Nephron (organoid): ENCODE measurements at regions not wholly inside any gene's neighbourhood (a gene's known extent, or its start where the extent isn't known, plus 50 kb on each side); places are given as distances from the start of the nearest gene placed in this dataset.

Experiments used
- H3K27ac Mint-ChIP-seq, 3 experiments: 2 replicates each; pipeline ENCODE4 v1.8.0; 2020; ENCODE audit warnings: mixed read lengths in 3 of 3, mild to moderate bottlenecking in 2 of 3, moderate library complexity in 1 of 3
- H3K27me3 Mint-ChIP-seq: 2 replicates; pipeline ENCODE4 v1.8.0; 2021; ENCODE audit warnings: low read depth, mild to moderate bottlenecking, moderate library complexity, mixed read lengths
- H3K36me3 Mint-ChIP-seq: 2 replicates; pipeline ENCODE4 v1.8.0; 2020; ENCODE audit warnings: low read depth, mixed read lengths
- H3K4me1 Mint-ChIP-seq: 2 replicates; pipeline ENCODE4 v1.8.0; 2020; ENCODE audit warnings: mixed read lengths
- H3K4me3 Mint-ChIP-seq, 3 experiments: 2 replicates each; pipeline ENCODE4 v1.8.0; 2020; ENCODE audit warnings: mild to moderate bottlenecking in 3 of 3, mixed read lengths in 3 of 3, moderate library complexity in 2 of 3
- H3K9me3 Mint-ChIP-seq: 2 replicates; pipeline ENCODE4 v1.8.0; 2020; ENCODE audit warnings: mixed read lengths
- TF ChIP-seq, protein P1 (sequence below), 3 experiments: fragments of 200-600 bp; sonication (generic); IDR thresholded peaks; one replicate each; pipeline ENCODE4 v1.5.0; 2021; ENCODE audit warnings: antibody characterized with exemption in 3 of 3; ENCODE audit not compliant: unreplicated experiment in 3 of 3

DNA sequence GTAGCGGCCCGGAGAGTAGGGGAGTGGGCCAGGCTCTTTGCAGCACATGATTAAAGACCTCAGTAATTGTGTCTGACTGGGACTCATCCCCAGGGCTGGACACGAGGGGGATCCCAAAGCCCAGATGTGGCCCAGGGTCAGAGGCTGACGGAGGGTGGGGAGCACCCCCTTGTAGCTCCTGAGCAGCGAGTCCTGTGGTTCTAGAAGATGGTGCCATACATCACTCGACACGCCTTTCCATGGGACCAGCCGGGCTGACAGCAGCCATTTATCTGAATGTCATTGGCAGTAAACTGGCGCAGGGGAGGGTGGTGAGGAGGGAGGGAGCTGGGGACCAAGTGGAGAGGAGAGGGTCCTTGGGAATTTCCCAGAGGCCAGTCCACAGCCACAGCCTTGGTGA, 65.1 kb upstream of the FAM222A start:
- TF ChIP-seq, protein P1, sequence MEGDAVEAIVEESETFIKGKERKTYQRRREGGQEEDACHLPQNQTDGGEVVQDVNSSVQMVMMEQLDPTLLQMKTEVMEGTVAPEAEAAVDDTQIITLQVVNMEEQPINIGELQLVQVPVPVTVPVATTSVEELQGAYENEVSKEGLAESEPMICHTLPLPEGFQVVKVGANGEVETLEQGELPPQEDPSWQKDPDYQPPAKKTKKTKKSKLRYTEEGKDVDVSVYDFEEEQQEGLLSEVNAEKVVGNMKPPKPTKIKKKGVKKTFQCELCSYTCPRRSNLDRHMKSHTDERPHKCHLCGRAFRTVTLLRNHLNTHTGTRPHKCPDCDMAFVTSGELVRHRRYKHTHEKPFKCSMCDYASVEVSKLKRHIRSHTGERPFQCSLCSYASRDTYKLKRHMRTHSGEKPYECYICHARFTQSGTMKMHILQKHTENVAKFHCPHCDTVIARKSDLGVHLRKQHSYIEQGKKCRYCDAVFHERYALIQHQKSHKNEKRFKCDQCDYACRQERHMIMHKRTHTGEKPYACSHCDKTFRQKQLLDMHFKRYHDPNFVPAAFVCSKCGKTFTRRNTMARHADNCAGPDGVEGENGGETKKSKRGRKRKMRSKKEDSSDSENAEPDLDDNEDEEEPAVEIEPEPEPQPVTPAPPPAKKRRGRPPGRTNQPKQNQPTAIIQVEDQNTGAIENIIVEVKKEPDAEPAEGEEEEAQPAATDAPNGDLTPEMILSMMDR (IDR thresholded peaks at IDR 0.05; ENCODE audit: unreplicated experiment in 3 of 3), result no peak
- Mint-ChIP-seq H3K9me3 (no peaks in the 10 kb centered on the region), H3K4me1 (peaks cover 3% of the 10 kb centered on the region), H3K36me3 (no peaks in the 10 kb centered on the region), H3K27me3 (peaks cover 17% of the 10 kb centered on the region), H3K4me3 (no peak overlapping the region), H3K27ac (no peak overlapping the region)

DNA sequence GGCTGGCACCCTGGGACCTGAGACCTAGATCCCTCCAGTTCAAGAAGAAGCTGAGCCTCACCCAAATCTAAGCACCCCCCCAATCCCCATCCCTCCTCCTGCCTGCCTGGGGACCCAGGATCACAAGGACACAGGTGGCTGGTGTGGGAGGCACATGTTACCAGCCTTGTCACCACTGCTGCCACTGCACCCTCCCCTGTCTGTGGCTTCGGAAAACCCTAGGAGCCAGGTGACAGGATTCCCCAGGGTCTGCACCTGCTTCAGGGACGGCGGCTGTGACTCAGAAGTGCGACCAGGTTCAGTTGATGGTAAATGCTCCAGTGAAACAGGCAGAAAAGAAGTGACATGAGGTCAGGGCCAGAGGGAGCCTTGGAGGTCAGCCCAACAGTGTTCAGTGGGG, 62.8 kb upstream of the FAM222A start:
- Mint-ChIP-seq H3K4me3 (no peak overlapping the region), H3K27ac (no peak overlapping the region), H3K9me3 (no peaks in the 10 kb centered on the region), H3K27me3 (peaks cover 9% of the 10 kb centered on the region), H3K4me1 (peaks cover 8% of the 10 kb centered on the region), H3K36me3 (no peaks in the 10 kb centered on the region)
- TF ChIP-seq, protein P1 (IDR thresholded peaks at IDR 0.05; ENCODE audit: unreplicated experiment in 3 of 3), result no peak

DNA sequence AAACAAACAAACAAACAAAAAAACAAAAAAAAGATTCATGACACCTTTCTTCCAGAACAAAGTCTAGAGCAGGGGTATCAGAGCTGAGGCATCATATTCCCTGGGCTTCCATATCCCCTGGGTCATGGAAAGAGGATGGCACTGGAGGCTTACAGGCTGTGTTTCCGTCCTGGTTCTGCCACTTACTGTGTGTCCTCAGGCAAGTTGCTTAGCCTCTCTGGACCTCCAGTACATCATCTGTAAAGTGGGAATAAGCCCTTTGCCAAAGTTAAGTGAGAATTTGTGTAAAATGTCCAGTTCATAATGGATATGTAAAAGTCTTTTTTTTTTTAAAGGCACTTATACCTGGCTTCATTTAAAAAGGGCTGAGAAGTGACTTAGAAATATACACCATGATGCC, 62.0 kb upstream of the FAM222A start:
- TF ChIP-seq, protein P1 (IDR thresholded peaks at IDR 0.05; ENCODE audit: unreplicated experiment in 3 of 3), result no peak
- H3K36me3 Mint-ChIP-seq, result no peaks in the 10 kb centered on the region
- no peak overlapping the region for H3K4me3 Mint-ChIP-seq
- peaks cover under 1% of the 10 kb centered on the region for H3K27me3 Mint-ChIP-seq
- no peaks in the 10 kb centered on the region for H3K9me3 Mint-ChIP-seq
- H3K4me1 Mint-ChIP-seq, result peaks cover 8% of the 10 kb centered on the region
- H3K27ac Mint-ChIP-seq, result no peak overlapping the region

DNA sequence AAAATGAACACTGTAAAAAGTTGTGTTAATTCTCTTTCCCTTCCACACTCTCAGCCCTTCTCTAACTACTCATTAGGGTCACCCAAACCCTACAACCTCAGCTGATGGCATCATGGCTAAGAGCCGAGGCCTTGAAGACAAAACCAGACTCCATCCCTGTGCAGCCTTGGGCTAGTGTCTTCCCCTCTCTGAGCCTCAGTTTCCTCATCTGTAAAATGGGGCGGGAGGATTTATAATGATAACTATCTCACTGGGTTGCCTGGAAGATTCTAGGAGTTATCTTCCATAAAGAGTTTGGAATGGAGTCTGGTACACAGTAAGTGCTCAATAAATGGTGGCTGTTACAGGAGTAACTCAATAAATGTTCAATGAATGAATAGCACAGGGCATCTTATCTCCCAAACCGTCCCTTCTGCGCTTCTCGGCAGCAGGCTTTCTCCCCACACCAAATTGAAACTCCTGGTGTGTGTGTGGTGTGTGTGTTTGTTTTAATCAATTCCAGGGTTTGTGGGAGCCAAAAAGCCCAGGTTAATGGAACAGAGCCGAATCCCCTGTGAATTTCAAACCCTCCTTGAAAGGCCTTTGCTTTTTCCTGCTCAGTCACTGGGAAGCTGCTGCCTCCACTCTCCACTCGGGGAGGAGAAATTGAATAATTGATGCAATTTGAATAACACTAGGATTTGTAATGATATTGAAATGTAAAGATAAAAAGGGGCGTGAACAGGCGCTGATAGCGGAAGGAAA, 61.2 kb upstream of the FAM222A start:
- TF ChIP-seq, protein P1 (IDR thresholded peaks at IDR 0.05; ENCODE audit: unreplicated experiment in 3 of 3), result no peak
- H3K4me3 Mint-ChIP-seq, result no peak overlapping the region
- no peaks in the 10 kb centered on the region for H3K36me3 Mint-ChIP-seq
- H3K4me1 Mint-ChIP-seq, result peaks cover 8% of the 10 kb centered on the region
- no peak overlapping the region for H3K27ac Mint-ChIP-seq
- no peaks in the 10 kb centered on the region for H3K9me3 Mint-ChIP-seq
- H3K27me3 Mint-ChIP-seq, result no peaks in the 10 kb centered on the region

DNA sequence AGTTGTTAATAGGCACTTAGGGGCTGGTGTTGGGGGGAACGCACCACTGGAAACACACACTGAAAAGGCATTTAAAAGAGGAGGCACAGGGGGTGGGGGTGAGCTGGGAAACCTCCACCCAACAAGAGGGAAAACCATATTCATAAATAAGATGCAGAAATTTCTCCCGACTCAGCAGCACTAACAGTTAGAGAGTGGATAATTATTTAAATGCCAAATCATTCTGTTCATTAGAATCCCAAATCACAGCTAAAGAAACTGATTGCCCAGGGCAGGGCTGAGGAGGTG, 60.7 kb upstream of the FAM222A start:
- Mint-ChIP-seq H3K27ac (no peak overlapping the region), H3K27me3 (no peaks in the 10 kb centered on the region), H3K4me1 (peaks cover 8% of the 10 kb centered on the region), H3K36me3 (no peaks in the 10 kb centered on the region), H3K4me3 (no peak overlapping the region), H3K9me3 (no peaks in the 10 kb centered on the region)
- TF ChIP-seq, protein P1 (IDR thresholded peaks at IDR 0.05; ENCODE audit: unreplicated experiment in 3 of 3), result no peak

DNA sequence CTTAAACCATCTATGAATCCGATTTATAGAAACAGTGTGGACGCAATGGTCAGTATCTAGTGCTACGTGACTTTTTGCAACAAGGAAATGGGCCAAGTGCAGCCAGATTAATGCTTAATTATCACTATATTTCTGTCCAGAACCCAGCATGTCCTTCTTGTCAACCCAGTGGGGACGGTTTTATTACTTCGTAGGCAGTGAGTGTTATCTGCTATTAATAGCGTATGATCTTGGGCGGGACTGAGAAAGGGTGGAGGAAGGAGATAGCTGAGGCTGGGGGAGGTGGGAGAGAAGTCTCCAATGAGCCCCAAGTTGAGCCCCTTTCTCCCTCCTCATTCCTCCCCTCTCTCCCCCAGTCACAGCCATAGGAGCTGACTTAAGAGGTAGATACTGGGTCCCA, 59.7 kb upstream of the FAM222A start:
- H3K27me3 Mint-ChIP-seq, result peaks cover 4% of the 10 kb centered on the region
- TF ChIP-seq, protein P1 (IDR thresholded peaks at IDR 0.05; ENCODE audit: unreplicated experiment in 3 of 3), result no peak
- no peaks in the 10 kb centered on the region for H3K36me3 Mint-ChIP-seq
- no peak overlapping the region for H3K4me3 Mint-ChIP-seq
- H3K9me3 Mint-ChIP-seq, result no peaks in the 10 kb centered on the region
- H3K4me1 Mint-ChIP-seq, result peaks cover 8% of the 10 kb centered on the region
- peak overlapping the region in 1 of 3 experiments; percentile 35 for H3K27ac Mint-ChIP-seq
